WERI-Rb-1 (cell line): ENCODE measurements at regions not wholly inside any gene's neighbourhood (a gene's known extent, or its start where the extent isn't known, plus 50 kb on each side); places are given as distances from the start of the nearest gene placed in this dataset.

ENCODE experiments used
- DNase-seq: peaks from one replicate; pipeline ENCODE4 v3.0.0-alpha.2; 2020
- H3K27ac ChIP-seq: fragments of 250-450 bp; sonication (Bioruptor Pico); 2 replicates; pipeline ENCODE4 v1.5.1; 2020; ENCODE audit warnings: mild to moderate bottlenecking, moderate library complexity
- H3K27me3 ChIP-seq: fragments of 250-450 bp; sonication (Bioruptor Pico); 2 replicates; pipeline ENCODE4 v1.5.1; 2021; ENCODE audit warnings: mild to moderate bottlenecking, low read depth, moderate library complexity; ENCODE audit not compliant: insufficient read depth, severe bottlenecking
- H3K36me3 ChIP-seq: fragments of 250-450 bp; sonication (Bioruptor Pico); 2 replicates; pipeline ENCODE4 v1.5.1; 2020; ENCODE audit warnings: mild to moderate bottlenecking, moderate library complexity
- H3K4me3 ChIP-seq: 2 replicates; pipeline ENCODE4 v1.5.1; 2011; ENCODE audit warnings: low read depth, mild to moderate bottlenecking, control low read depth, low read length
- H3K9me3 ChIP-seq: fragments of 250-450 bp; sonication (Bioruptor Pico); 2 replicates; pipeline ENCODE4 v1.5.1; 2021; ENCODE audit warnings: mild to moderate bottlenecking, moderate library complexity; ENCODE audit not compliant: severe bottlenecking
- CTCF ChIP-seq: IDR thresholded peaks from 2 replicates; pipeline ENCODE4 v1.5.1; 2011; ENCODE audit warnings: low read depth, mild to moderate bottlenecking, control low read depth, inconsistent platforms, low read length

GRCh38 chr6:99219788-99220187 is 129.7 kb downstream of the FAXC start:
- H3K27me3 ChIP-seq: no peaks in the 10 kb centered on the region
- peak; percentile 75 for DNase-seq
- peak; percentile 77 for TF ChIP-seq CTCF
- no peaks in the 10 kb centered on the region for H3K36me3 ChIP-seq
- H3K4me3 ChIP-seq: no peak overlapping the region
- H3K27ac ChIP-seq: no peak overlapping the region
- no peaks in the 10 kb centered on the region for H3K9me3 ChIP-seq

GRCh38 chr6:99216959-99217358 is 132.5 kb downstream of the FAXC start:
- H3K36me3 ChIP-seq: no peaks in the 10 kb centered on the region
- H3K9me3 ChIP-seq: no peaks in the 10 kb centered on the region
- DNase-seq: no peak
- no peak for TF ChIP-seq CTCF
- no peaks in the 10 kb centered on the region for H3K27me3 ChIP-seq
- H3K27ac ChIP-seq: no peak overlapping the region
- no peak overlapping the region for H3K4me3 ChIP-seq

- TF ChIP-seq CTCF: no peak
- DNase-seq: no peak
- Histone ChIP-seq H3K36me3 (no peaks in the 10 kb centered on the region), H3K27ac (no peak overlapping the region), H3K27me3 (no peaks in the 10 kb centered on the region), H3K4me3 (no peak overlapping the region), H3K9me3 (peaks cover 2% of the 10 kb centered on the region)
Observed at GRCh38 chr6:99195986-99196655, 153.4 kb downstream of the FAXC start.

- Histone ChIP-seq H3K4me3 (no peak overlapping the region), H3K36me3 (no peaks in the 10 kb centered on the region), H3K9me3 (peaks cover 2% of the 10 kb centered on the region), H3K27me3 (no peaks in the 10 kb centered on the region), H3K27ac (no peak overlapping the region)
- no peak for DNase-seq
- no peak for TF ChIP-seq CTCF
Observed at GRCh38 chr6:99192561-99192960, 156.9 kb downstream of the FAXC start.

- Histone ChIP-seq H3K27me3 (no peaks in the 10 kb centered on the region), H3K27ac (no peak overlapping the region), H3K9me3 (peaks cover 2% of the 10 kb centered on the region), H3K4me3 (no peak overlapping the region), H3K36me3 (no peaks in the 10 kb centered on the region)
- no peak for DNase-seq
- TF ChIP-seq CTCF: no peak
Observed at GRCh38 chr6:99189823-99190721, 159.4 kb downstream of the FAXC start.
